PFSK-1 (cell line): ENCODE measurements at regions not wholly inside any gene's neighbourhood (a gene's known extent, or its start where the extent isn't known, plus 50 kb on each side); places are given as distances from the start of the nearest gene placed in this dataset.

Source experiments
- POLR2AphosphoS5 ChIP-seq: IDR thresholded peaks from 2 replicates; pipeline ENCODE4 v1.6.1; 2012; ENCODE audit warnings: low read depth, mild to moderate bottlenecking, control low read depth, low read length, moderate library complexity
- TAF1 ChIP-seq: IDR thresholded peaks from 2 replicates; pipeline ENCODE4 v1.6.1; 2012; ENCODE audit warnings: low read length, control low read depth, borderline replicate concordance; ENCODE audit not compliant: insufficient read depth

DNA sequence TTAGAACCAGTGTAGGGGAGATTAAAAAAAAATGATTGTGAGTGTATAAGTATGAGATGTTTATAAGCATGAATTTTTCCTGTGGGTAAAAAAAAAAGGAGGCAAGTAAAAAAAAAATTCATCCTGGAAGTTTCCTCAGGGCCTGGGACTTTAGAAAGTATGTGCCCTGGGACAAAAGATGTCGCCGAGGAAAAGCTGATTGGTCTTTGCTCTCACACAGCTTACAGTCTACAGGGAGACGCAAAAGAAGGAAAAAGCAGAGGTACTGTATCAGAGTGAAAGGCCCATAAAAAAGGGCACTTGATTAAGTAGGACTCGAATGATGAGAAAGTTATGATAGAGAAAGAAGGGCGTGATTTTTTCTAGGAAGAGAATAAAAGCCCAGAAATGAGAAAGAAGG lies 501.4 kb upstream of the MEF2C start:
- TF ChIP-seq TAF1 (no peak), POLR2AphosphoS5 (no peak)
